ENCODE measurements at regions not wholly inside any gene's neighbourhood (a gene's known extent, or its start where the extent isn't known, plus 50 kb on each side); places are given as distances from the start of the nearest gene placed in this dataset.
A peak's percentile ranks its signal among the peaks of the same experiment; 100 is the strongest.

DNA sequence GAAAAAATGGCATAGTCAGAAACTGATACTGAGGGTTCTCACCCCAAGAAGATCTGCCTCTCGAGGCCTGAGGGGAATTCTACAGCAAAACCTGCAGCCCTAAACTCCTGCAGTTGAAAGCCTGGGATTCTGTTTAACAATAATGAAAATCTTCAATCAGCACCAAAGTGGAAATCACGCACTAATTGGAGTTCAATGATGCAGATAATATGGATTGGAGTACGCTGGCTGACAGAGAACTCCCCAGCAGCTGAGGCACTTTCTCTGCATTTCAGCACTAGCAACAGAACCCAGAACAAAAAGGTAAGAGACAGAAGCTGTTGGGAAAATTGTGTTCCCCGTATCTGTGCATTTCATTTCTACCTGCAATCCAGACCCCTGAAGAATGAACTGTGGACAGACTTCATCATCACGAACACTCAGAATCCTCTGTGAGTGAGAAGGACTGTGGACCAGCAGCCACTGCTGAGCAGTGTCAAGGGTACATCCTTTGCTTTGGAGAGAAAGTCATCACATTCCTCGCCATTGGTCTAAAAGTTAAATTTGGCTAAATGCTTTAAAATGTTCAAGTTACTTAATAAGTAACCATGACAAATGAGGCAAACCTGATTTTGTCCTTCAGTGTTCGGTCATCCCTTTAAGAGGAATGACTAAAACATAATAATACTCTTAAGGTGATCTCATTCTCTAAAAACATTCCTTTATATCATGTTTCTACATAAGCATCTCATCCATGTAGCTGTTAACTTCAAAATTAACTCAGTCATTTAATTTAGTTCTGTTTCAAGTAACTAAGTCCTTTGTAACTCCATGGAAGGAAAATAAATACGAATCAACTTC, 126.1 kb downstream of the GAS1 start:
- no peak overlapping the region for H2AK5ac ChIP-seq (ENCODE audit: low read depth, low read length)
- no peak overlapping the region for H3K4me3 ChIP-seq (ENCODE audit: low read length in 2 of 2)
- no peak overlapping the region for H3K23ac ChIP-seq (ENCODE audit: low read depth, low read length, poor library complexity)
- peaks cover 2 to 8% of the 10 kb centered on the region in 2 donors for H3K9me3 ChIP-seq (replicated peaks in 1 of 2; ENCODE audit: control insufficient read depth in 2 of 2, insufficient read depth in 1 of 2, low read depth in 1 of 2, low read length in 2 of 2)
- H2BK120ac ChIP-seq (ENCODE audit: low read depth, low read length), result no peak overlapping the region
- H3K36me3 ChIP-seq (replicated peaks in 1 of 2; ENCODE audit: control insufficient read depth in 2 of 2, insufficient read depth in 2 of 2, low read length in 2 of 2), result no peaks in the 10 kb centered on the region
- H3K27me3 ChIP-seq (ENCODE audit: control insufficient read depth in 3 of 3, insufficient read depth in 3 of 3, low read depth in 1 of 3, low read length in 3 of 3), result no peaks in the 10 kb centered on the region
- no peak overlapping the region for H4K91ac ChIP-seq (ENCODE audit: low read depth, low read length, poor library complexity)
- H2BK15ac ChIP-seq (ENCODE audit: low read length), result no peak overlapping the region
- no peaks in the 10 kb centered on the region for H3K79me1 ChIP-seq (ENCODE audit: low read depth, low read length)
- no peak overlapping the region for H2AFZ ChIP-seq (ENCODE audit: low read length)
- no peak overlapping the region for H2BK12ac ChIP-seq (ENCODE audit: low read length)
- no peak overlapping the region for H3K14ac ChIP-seq (ENCODE audit: low read length)
- no peak overlapping the region for H3K4ac ChIP-seq (ENCODE audit: low read length)
- peak; percentile 20 for DNase-seq (ENCODE audit: low spot score)
- H3K27ac ChIP-seq (replicated peaks; ENCODE audit: low read length), result no peak overlapping the region
- no peak overlapping the region for H2BK5ac ChIP-seq (ENCODE audit: low read length)
- no peak overlapping the region for H3K4me2 ChIP-seq (ENCODE audit: insufficient read depth, low read length, poor library complexity, severe bottlenecking)
- no peak overlapping the region for H4K8ac ChIP-seq (ENCODE audit: low read depth, low read length)
- no CpG with 5 or more reads among the region's 8 CpGs for WGBS, 2 donors (ENCODE audit: extremely low coverage in 2 of 2, insufficient read length in 2 of 2, insufficient replicate concordance in 1 of 2)
- peaks cover 0 to 6% of the 10 kb centered on the region in 2 donors for H3K4me1 ChIP-seq (ENCODE audit: control insufficient read depth in 2 of 2, insufficient read depth in 1 of 2, low read depth in 1 of 2, low read length in 2 of 2)
- no peak overlapping the region for H3K9ac ChIP-seq (ENCODE audit: low read depth, low read length, poor library complexity)
- H3K18ac ChIP-seq (ENCODE audit: low read length), result no peak overlapping the region

GRCh38 chr9:86819552-86819951, 127.8 kb downstream of the GAS1 start:
- no peaks in the 10 kb centered on the region for H3K79me1 ChIP-seq (ENCODE audit: low read depth, low read length)
- H3K27me3 ChIP-seq (ENCODE audit: control insufficient read depth in 3 of 3, insufficient read depth in 3 of 3, low read depth in 1 of 3, low read length in 3 of 3), result no peaks in the 10 kb centered on the region
- H3K36me3 ChIP-seq (replicated peaks in 1 of 2; ENCODE audit: control insufficient read depth in 2 of 2, insufficient read depth in 2 of 2, low read length in 2 of 2), result no peaks in the 10 kb centered on the region
- DNase-seq (ENCODE audit: low spot score), result no peak
- H3K14ac ChIP-seq (ENCODE audit: low read length), result no peak overlapping the region
- no peak overlapping the region for H3K4me2 ChIP-seq (ENCODE audit: insufficient read depth, low read length, poor library complexity, severe bottlenecking)
- H2AFZ ChIP-seq (ENCODE audit: low read length), result no peak overlapping the region
- no peak overlapping the region for H3K4me3 ChIP-seq (ENCODE audit: low read length in 2 of 2)
- no peak overlapping the region for H3K4ac ChIP-seq (ENCODE audit: low read length)
- peaks cover 2 to 6% of the 10 kb centered on the region in 2 donors for H3K9me3 ChIP-seq (replicated peaks in 1 of 2; ENCODE audit: control insufficient read depth in 2 of 2, insufficient read depth in 1 of 2, low read depth in 1 of 2, low read length in 2 of 2)
- H2BK15ac ChIP-seq (ENCODE audit: low read length), result no peak overlapping the region
- no peak overlapping the region for H3K27ac ChIP-seq (replicated peaks; ENCODE audit: low read length)
- H3K18ac ChIP-seq (ENCODE audit: low read length), result no peak overlapping the region
- H3K23ac ChIP-seq (ENCODE audit: low read depth, low read length, poor library complexity), result no peak overlapping the region
- no peak overlapping the region for H2BK120ac ChIP-seq (ENCODE audit: low read depth, low read length)
- H2AK5ac ChIP-seq (ENCODE audit: low read depth, low read length), result no peak overlapping the region
- WGBS, 2 donors (ENCODE audit: extremely low coverage in 2 of 2, insufficient read length in 2 of 2, insufficient replicate concordance in 1 of 2), result no CpG with 5 or more reads among the region's 1 CpG
- peaks cover 0 to 6% of the 10 kb centered on the region in 2 donors for H3K4me1 ChIP-seq (ENCODE audit: control insufficient read depth in 2 of 2, insufficient read depth in 1 of 2, low read depth in 1 of 2, low read length in 2 of 2)
- no peak overlapping the region for H2BK5ac ChIP-seq (ENCODE audit: low read length)
- no peak overlapping the region for H2BK12ac ChIP-seq (ENCODE audit: low read length)
- no peak overlapping the region for H4K8ac ChIP-seq (ENCODE audit: low read depth, low read length)
- H3K9ac ChIP-seq (ENCODE audit: low read depth, low read length, poor library complexity), result no peak overlapping the region
- H4K91ac ChIP-seq (ENCODE audit: low read depth, low read length, poor library complexity), result no peak overlapping the region

- Histone ChIP-seq H3K23ac (ENCODE audit: low read depth, low read length, poor library complexity) (no peak overlapping the region), H3K27ac (replicated peaks; ENCODE audit: low read length) (no peak overlapping the region), H3K4ac (ENCODE audit: low read length) (no peak overlapping the region), H4K8ac (ENCODE audit: low read depth, low read length) (no peak overlapping the region), H3K79me1 (ENCODE audit: low read depth, low read length) (no peaks in the 10 kb centered on the region), H3K36me3 (replicated peaks in 1 of 2; ENCODE audit: control insufficient read depth in 2 of 2, insufficient read depth in 2 of 2, low read length in 2 of 2) (no peaks in the 10 kb centered on the region), H3K9ac (ENCODE audit: low read depth, low read length, poor library complexity) (no peak overlapping the region), H2BK15ac (ENCODE audit: low read length) (peak overlapping the region; percentile 81), H3K4me3 (ENCODE audit: low read length in 2 of 2) (no peak overlapping the region), H2AK5ac (ENCODE audit: low read depth, low read length) (peak overlapping the region; percentile 35), H4K91ac (ENCODE audit: low read depth, low read length, poor library complexity) (no peak overlapping the region), H3K27me3 (ENCODE audit: control insufficient read depth in 3 of 3, insufficient read depth in 3 of 3, low read depth in 1 of 3, low read length in 3 of 3) (no peaks in the 10 kb centered on the region), H3K9me3 (replicated peaks in 1 of 2; ENCODE audit: control insufficient read depth in 2 of 2, insufficient read depth in 1 of 2, low read depth in 1 of 2, low read length in 2 of 2) (peaks cover 2 to 6% of the 10 kb centered on the region in 2 donors), H2BK5ac (ENCODE audit: low read length) (no peak overlapping the region), H3K14ac (ENCODE audit: low read length) (no peak overlapping the region), H3K18ac (ENCODE audit: low read length) (peak overlapping the region; percentile 80), H3K4me1 (ENCODE audit: control insufficient read depth in 2 of 2, insufficient read depth in 1 of 2, low read depth in 1 of 2, low read length in 2 of 2) (peaks cover 0 to 6% of the 10 kb centered on the region in 2 donors), H2AFZ (ENCODE audit: low read length) (no peak overlapping the region), H3K4me2 (ENCODE audit: insufficient read depth, low read length, poor library complexity, severe bottlenecking) (no peak overlapping the region), H2BK12ac (ENCODE audit: low read length) (no peak overlapping the region), H2BK120ac (ENCODE audit: low read depth, low read length) (no peak overlapping the region)
- DNase-seq (ENCODE audit: low spot score), result no peak
- WGBS, 2 donors (ENCODE audit: extremely low coverage in 2 of 2, insufficient read length in 2 of 2, insufficient replicate concordance in 1 of 2), result no CpG with 5 or more reads among the region's 6 CpGs
These were observed 128.7 kb downstream of the GAS1 start for GRCh38 chr9:86818636-86819035.

- no CpG with 5 or more reads among the region's 5 CpGs for WGBS, 2 donors (ENCODE audit: extremely low coverage in 2 of 2, insufficient read length in 2 of 2, insufficient replicate concordance in 1 of 2)
- Histone ChIP-seq H3K18ac (ENCODE audit: low read length) (no peak overlapping the region), H3K27me3 (ENCODE audit: control insufficient read depth in 3 of 3, insufficient read depth in 3 of 3, low read depth in 1 of 3, low read length in 3 of 3) (no peaks in the 10 kb centered on the region), H3K4ac (ENCODE audit: low read length) (no peak overlapping the region), H2BK120ac (ENCODE audit: low read depth, low read length) (no peak overlapping the region), H3K27ac (replicated peaks; ENCODE audit: low read length) (no peak overlapping the region), H2BK15ac (ENCODE audit: low read length) (no peak overlapping the region), H4K91ac (ENCODE audit: low read depth, low read length, poor library complexity) (no peak overlapping the region), H4K8ac (ENCODE audit: low read depth, low read length) (no peak overlapping the region), H2AK5ac (ENCODE audit: low read depth, low read length) (no peak overlapping the region), H2AFZ (ENCODE audit: low read length) (no peak overlapping the region), H2BK12ac (ENCODE audit: low read length) (no peak overlapping the region), H2BK5ac (ENCODE audit: low read length) (no peak overlapping the region), H3K4me2 (ENCODE audit: insufficient read depth, low read length, poor library complexity, severe bottlenecking) (no peak overlapping the region), H3K14ac (ENCODE audit: low read length) (no peak overlapping the region), H3K9ac (ENCODE audit: low read depth, low read length, poor library complexity) (no peak overlapping the region), H3K79me1 (ENCODE audit: low read depth, low read length) (no peaks in the 10 kb centered on the region), H3K9me3 (replicated peaks in 1 of 2; ENCODE audit: control insufficient read depth in 2 of 2, insufficient read depth in 1 of 2, low read depth in 1 of 2, low read length in 2 of 2) (peaks cover 2 to 4% of the 10 kb centered on the region in 2 donors), H3K23ac (ENCODE audit: low read depth, low read length, poor library complexity) (no peak overlapping the region), H3K4me1 (ENCODE audit: control insufficient read depth in 2 of 2, insufficient read depth in 1 of 2, low read depth in 1 of 2, low read length in 2 of 2) (peaks cover 0 to 6% of the 10 kb centered on the region in 2 donors), H3K4me3 (ENCODE audit: low read length in 2 of 2) (no peak overlapping the region), H3K36me3 (replicated peaks in 1 of 2; ENCODE audit: control insufficient read depth in 2 of 2, insufficient read depth in 2 of 2, low read length in 2 of 2) (no peaks in the 10 kb centered on the region)
- no peak for DNase-seq (ENCODE audit: low spot score)
These were observed 130.4 kb downstream of the GAS1 start for GRCh38 chr9:86816868-86817267.

Measured in neuronal stem cell (in vitro differentiated cells).